ENCODE measurements at regions not wholly inside any gene's neighbourhood (a gene's known extent, or its start where the extent isn't known, plus 50 kb on each side); places are given as distances from the start of the nearest gene placed in this dataset.

DNA sequence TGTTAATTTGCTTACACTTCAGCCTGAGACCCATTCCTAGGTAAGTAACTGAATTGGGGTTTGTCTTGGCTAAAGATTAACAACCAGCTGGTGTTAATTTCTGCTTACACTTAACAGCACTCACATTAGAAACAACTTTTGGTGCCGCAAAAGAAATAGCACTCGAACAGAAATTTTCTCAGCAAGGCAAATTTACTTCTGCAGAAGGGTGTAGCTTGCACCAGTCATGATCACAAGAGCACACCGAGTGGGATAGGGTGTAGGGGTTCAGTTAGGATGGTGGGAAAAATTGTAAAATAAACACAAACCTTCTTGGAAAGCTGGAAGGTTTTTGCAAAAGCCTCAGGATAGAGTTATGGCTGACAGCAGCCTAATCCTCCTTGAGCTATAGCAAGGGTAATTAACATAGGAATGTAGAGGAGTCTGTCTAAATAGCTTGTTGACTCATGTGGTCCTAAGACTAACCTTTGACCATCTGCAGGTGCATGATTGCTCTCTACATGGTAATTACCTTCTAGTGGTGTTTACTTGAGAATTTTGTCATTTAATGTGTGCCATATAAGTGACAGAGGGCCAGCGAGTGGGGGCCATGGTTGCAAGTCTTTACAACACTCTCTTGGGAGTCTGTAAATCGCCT, 67.8 kb upstream of the CDK13 start:
- H3K27ac ChIP-seq (ENCODE audit: low read length) = no peak overlapping the region
- H3K4me2 ChIP-seq (ENCODE audit: low read length) = no peak overlapping the region
- no peaks in the 10 kb centered on the region for H3K4me1 ChIP-seq (ENCODE audit: low read length)
- TF ChIP-seq EZH2phosphoT487 (IDR thresholded peaks at IDR 0.05; ENCODE audit: low read depth) = no peak
- TF ChIP-seq, protein P1, sequence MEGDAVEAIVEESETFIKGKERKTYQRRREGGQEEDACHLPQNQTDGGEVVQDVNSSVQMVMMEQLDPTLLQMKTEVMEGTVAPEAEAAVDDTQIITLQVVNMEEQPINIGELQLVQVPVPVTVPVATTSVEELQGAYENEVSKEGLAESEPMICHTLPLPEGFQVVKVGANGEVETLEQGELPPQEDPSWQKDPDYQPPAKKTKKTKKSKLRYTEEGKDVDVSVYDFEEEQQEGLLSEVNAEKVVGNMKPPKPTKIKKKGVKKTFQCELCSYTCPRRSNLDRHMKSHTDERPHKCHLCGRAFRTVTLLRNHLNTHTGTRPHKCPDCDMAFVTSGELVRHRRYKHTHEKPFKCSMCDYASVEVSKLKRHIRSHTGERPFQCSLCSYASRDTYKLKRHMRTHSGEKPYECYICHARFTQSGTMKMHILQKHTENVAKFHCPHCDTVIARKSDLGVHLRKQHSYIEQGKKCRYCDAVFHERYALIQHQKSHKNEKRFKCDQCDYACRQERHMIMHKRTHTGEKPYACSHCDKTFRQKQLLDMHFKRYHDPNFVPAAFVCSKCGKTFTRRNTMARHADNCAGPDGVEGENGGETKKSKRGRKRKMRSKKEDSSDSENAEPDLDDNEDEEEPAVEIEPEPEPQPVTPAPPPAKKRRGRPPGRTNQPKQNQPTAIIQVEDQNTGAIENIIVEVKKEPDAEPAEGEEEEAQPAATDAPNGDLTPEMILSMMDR (IDR thresholded peaks at IDR 0.05; ENCODE audit: low read depth, low read length) = no peak
- H3K79me2 ChIP-seq (ENCODE audit: low read length) = no peaks in the 10 kb centered on the region
- no peaks in the 10 kb centered on the region for H3K36me3 ChIP-seq (replicated peaks; ENCODE audit: low read depth, low read length)
- H4K20me1 ChIP-seq (ENCODE audit: insufficient read depth, low read length) = no peaks in the 10 kb centered on the region
- H3K4me3 ChIP-seq (ENCODE audit: low read length) = no peak overlapping the region
- no peak overlapping the region for H2AFZ ChIP-seq (ENCODE audit: low read depth, low read length)
- no peak overlapping the region for H3K9ac ChIP-seq (ENCODE audit: low read length)
- no peaks in the 10 kb centered on the region for H3K27me3 ChIP-seq (ENCODE audit: low read depth, low read length)
- H3K9me3 ChIP-seq (ENCODE audit: insufficient read depth, low read length) = peaks cover 12% of the 10 kb centered on the region; the same call in 1 of the 2 replicates

DNA sequence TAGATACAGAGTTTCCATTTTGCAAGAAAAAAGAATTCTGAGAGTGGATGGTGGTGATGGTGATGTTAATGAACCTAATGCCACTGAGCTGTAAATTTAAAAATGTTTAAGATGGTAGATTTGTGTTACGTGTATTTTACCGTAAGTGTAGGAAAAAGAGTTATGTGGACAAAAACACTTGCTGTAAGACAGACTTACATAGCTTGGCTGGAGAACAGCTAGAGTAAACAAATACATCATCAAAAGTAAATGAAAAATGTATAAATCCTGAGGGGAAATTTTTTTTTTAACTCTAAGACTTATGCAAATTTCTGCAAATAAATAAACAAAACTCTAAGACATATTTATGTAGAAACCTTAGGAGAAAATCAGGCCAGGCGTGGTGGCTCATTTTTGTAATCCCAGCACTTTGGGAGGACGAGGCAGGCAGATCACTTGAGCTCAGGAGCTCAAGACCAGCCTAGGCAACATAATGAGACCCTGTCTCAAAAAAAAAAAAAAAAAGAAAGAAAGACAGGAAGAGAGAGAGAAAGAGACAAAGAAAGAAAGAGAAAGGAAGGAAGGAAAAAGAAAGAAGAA, 66.2 kb upstream of the CDK13 start:
- H3K79me2 ChIP-seq (ENCODE audit: low read length) = no peaks in the 10 kb centered on the region
- H2AFZ ChIP-seq (ENCODE audit: low read depth, low read length) = no peak overlapping the region
- no peak overlapping the region for H3K4me2 ChIP-seq (ENCODE audit: low read length)
- no peaks in the 10 kb centered on the region for H4K20me1 ChIP-seq (ENCODE audit: insufficient read depth, low read length)
- no peak overlapping the region for H3K4me3 ChIP-seq (ENCODE audit: low read length)
- no peaks in the 10 kb centered on the region for H3K36me3 ChIP-seq (replicated peaks; ENCODE audit: low read depth, low read length)
- H3K9me3 ChIP-seq (ENCODE audit: insufficient read depth, low read length) = peaks cover 12% of the 10 kb centered on the region; the same call in 1 of the 2 replicates
- H3K27me3 ChIP-seq (ENCODE audit: low read depth, low read length) = no peaks in the 10 kb centered on the region
- H3K27ac ChIP-seq (ENCODE audit: low read length) = no peak overlapping the region
- no peak for TF ChIP-seq EZH2phosphoT487 (IDR thresholded peaks at IDR 0.05; ENCODE audit: low read depth)
- TF ChIP-seq, protein P1 (IDR thresholded peaks at IDR 0.05; ENCODE audit: low read depth, low read length) = no peak
- no peak overlapping the region for H3K9ac ChIP-seq (ENCODE audit: low read length)
- no peaks in the 10 kb centered on the region for H3K4me1 ChIP-seq (ENCODE audit: low read length)

DNA sequence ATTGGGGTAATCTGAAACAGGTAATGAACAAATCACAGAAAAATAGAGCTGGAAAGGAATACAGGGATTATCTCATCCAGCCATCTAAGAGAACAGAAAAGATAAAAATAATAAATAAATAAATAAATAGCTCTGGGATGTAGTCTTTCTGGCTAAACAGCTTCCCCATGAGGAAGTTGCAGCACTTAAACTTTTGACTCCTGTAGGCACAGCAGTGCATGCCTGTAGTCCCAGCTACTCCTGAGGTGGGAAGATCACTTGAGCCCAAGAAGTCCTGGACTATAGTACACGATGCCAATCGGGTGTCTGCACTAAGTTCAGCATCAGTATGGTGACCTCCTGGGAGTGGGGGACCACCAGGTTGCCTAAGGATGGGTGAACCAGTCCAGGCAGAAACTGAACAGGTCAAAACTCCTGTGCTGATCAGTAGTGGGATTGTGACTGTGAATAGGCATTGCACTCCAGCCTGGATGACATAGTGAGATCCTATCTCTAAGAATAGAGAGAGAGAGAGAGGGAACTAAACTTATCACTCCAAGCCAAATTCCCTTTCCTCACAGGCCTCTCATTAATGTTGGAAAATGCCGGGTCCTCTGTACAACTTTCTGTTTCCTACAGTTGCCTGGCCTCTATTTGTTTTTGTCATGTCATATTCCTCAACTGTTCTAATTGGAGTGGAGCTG, 61.7 kb upstream of the CDK13 start:
- Histone ChIP-seq H4K20me1 (ENCODE audit: insufficient read depth, low read length) (no peaks in the 10 kb centered on the region), H2AFZ (ENCODE audit: low read depth, low read length) (no peak overlapping the region), H3K4me2 (ENCODE audit: low read length) (no peak overlapping the region), H3K9ac (ENCODE audit: low read length) (no peak overlapping the region), H3K9me3 (ENCODE audit: insufficient read depth, low read length) (no peaks in the 10 kb centered on the region), H3K27ac (ENCODE audit: low read length) (no peak overlapping the region), H3K79me2 (ENCODE audit: low read length) (no peaks in the 10 kb centered on the region), H3K36me3 (replicated peaks; ENCODE audit: low read depth, low read length) (no peaks in the 10 kb centered on the region), H3K4me1 (ENCODE audit: low read length) (peaks cover 9% of the 10 kb centered on the region), H3K27me3 (ENCODE audit: low read depth, low read length) (no peaks in the 10 kb centered on the region), H3K4me3 (ENCODE audit: low read length) (no peak overlapping the region)
- TF ChIP-seq, protein P1 (IDR thresholded peaks at IDR 0.05; ENCODE audit: low read depth, low read length) = no peak
- TF ChIP-seq EZH2phosphoT487 (IDR thresholded peaks at IDR 0.05; ENCODE audit: low read depth) = no peak

DNA sequence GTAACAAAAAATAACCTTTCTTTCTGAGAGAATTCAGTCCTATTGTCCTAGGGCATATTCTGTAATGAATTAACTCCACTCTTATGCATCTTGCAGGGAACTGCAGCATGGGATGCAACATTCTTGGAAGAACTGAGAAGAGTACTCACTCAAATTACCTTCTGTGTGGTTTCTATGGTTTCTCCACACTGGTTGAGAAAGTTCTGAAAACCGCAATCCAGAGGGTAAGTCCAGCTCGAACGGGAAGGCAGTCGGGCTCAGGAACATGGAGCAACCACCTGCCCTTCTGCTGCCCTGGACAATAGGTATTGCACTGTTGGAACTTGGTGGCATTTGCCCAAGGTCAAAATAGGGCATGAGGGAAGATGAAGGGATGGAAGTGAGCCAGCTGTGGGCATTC, 59.6 kb upstream of the CDK13 start:
- no peak overlapping the region for H3K9ac ChIP-seq (ENCODE audit: low read length)
- H3K27me3 ChIP-seq (ENCODE audit: low read depth, low read length) = no peaks in the 10 kb centered on the region
- no peak overlapping the region for H3K27ac ChIP-seq (ENCODE audit: low read length)
- no peak overlapping the region for H3K4me2 ChIP-seq (ENCODE audit: low read length)
- no peak overlapping the region for H3K4me3 ChIP-seq (ENCODE audit: low read length)
- H2AFZ ChIP-seq (ENCODE audit: low read depth, low read length) = no peak overlapping the region
- TF ChIP-seq EZH2phosphoT487 (IDR thresholded peaks at IDR 0.05; ENCODE audit: low read depth) = no peak
- TF ChIP-seq, protein P1 (IDR thresholded peaks at IDR 0.05; ENCODE audit: low read depth, low read length) = no peak
- no peaks in the 10 kb centered on the region for H3K36me3 ChIP-seq (replicated peaks; ENCODE audit: low read depth, low read length)
- no peaks in the 10 kb centered on the region for H3K79me2 ChIP-seq (ENCODE audit: low read length)
- H3K4me1 ChIP-seq (ENCODE audit: low read length) = peaks cover 9% of the 10 kb centered on the region
- no peaks in the 10 kb centered on the region for H4K20me1 ChIP-seq (ENCODE audit: insufficient read depth, low read length)
- no peaks in the 10 kb centered on the region for H3K9me3 ChIP-seq (ENCODE audit: insufficient read depth, low read length)

Measured in OCI-LY3 (cell line).